BJ (cell line): ENCODE measurements at regions not wholly inside any gene's neighbourhood (a gene's known extent, or its start where the extent isn't known, plus 50 kb on each side); places are given as distances from the start of the nearest gene placed in this dataset.

Source experiments
- CTCF ChIA-PET: fragments of 350-600 bp; formaldehyde crosslinking; extraction: SDS; loops from one replicate; lab custom pipeline; 2021; ENCODE audit warnings: antibody characterized with exemption, inconsistent platforms; lab: Yijun Ruan, JAX
- POLR2A ChIA-PET: fragments of 300-600 bp; sonication (Branson Sonifier 250); formaldehyde crosslinking; extraction: SDS; loops from one replicate; lab custom pipeline; 2021; ENCODE audit warnings: antibody characterized with exemption; lab: Charles Lee
- DNase-seq: peaks from one replicate; pipeline ENCODE4 v3.0.0-alpha.2; 2011; ENCODE audit warnings: low read depth
- H3K27me3 ChIP-seq: 2 replicates; pipeline ENCODE4 v1.6.0; 2011; ENCODE audit warnings: low read length; ENCODE audit not compliant: control insufficient read depth, insufficient read depth
- H3K36me3 ChIP-seq: 2 replicates; pipeline ENCODE4 v1.5.1; 2011; ENCODE audit warnings: low read length; ENCODE audit not compliant: control insufficient read depth, insufficient read depth
- H3K4me3 ChIP-seq: 2 replicates; pipeline ENCODE4 v1.5.1; 2011; ENCODE audit warnings: low read depth, mild to moderate bottlenecking, control low read depth, low read length
- CTCF ChIP-seq: IDR thresholded peaks from 2 replicates; pipeline ENCODE4 v1.5.1; 2011; ENCODE audit warnings: low read depth, mild to moderate bottlenecking, control low read depth, inconsistent platforms, low read length, moderate library complexity; ENCODE audit not compliant: insufficient read depth

- Histone ChIP-seq H3K27me3 (0 out of 2 replicates have a peak, but pooled peaks cover 1% of the 10 kb centered on the region), H3K36me3 (no peaks in the 10 kb centered on the region), H3K4me3 (no peak overlapping the region)
- ChIA-PET CTCF (no interaction called here), POLR2A (no interaction called here)
- no peak for TF ChIP-seq CTCF
- DNase-seq = no peak
Measured at GRCh38 chr5:159620853-159621540, 290.7 kb upstream of the IL12B start.

GRCh38 chr5:159628703-159629102 lies 287.6 kb upstream of the ADRA1B start:
- no peaks in the 10 kb centered on the region for H3K36me3 ChIP-seq
- TF ChIP-seq CTCF = no peak
- POLR2A ChIA-PET = no interaction called here
- no peak for DNase-seq
- H3K27me3 ChIP-seq = peaks cover 5% of the 10 kb centered on the region
- H3K4me3 ChIP-seq = no peak overlapping the region
- CTCF ChIA-PET = interaction anchor here (0.6 kb wide), 1 partner anchor 24 kb away, joined by 5 read pairs; no protein-coding TSS in a partner anchor

GRCh38 chr5:159629158-159629557 lies 287.1 kb upstream of the ADRA1B start:
- CTCF ChIA-PET = interaction anchor here (0.6 kb wide), 1 partner anchor 25 kb away, joined by 5 read pairs; no protein-coding TSS in a partner anchor
- H3K27me3 ChIP-seq = peaks cover 5% of the 10 kb centered on the region
- no peak overlapping the region for H3K4me3 ChIP-seq
- POLR2A ChIA-PET = no interaction called here
- TF ChIP-seq CTCF = no peak
- no peak for DNase-seq
- H3K36me3 ChIP-seq = no peaks in the 10 kb centered on the region

- TF ChIP-seq CTCF = no peak
- POLR2A ChIA-PET = no interaction called here
- peaks cover 5% of the 10 kb centered on the region for H3K27me3 ChIP-seq
- H3K36me3 ChIP-seq = no peaks in the 10 kb centered on the region
- H3K4me3 ChIP-seq = no peak overlapping the region
- DNase-seq = no peak
- CTCF ChIA-PET = no interaction called here
Measured at GRCh38 chr5:159630545-159630944, 285.7 kb upstream of the ADRA1B start.

- POLR2A ChIA-PET = no interaction called here
Measured at GRCh38 chr5:159631001-159631400, 285.3 kb upstream of the ADRA1B start.

More at GRCh38 chr5:159631001-159631400, 285.3 kb upstream of the ADRA1B start:
- Histone ChIP-seq H3K27me3 (peaks cover 4% of the 10 kb centered on the region), H3K36me3 (no peaks in the 10 kb centered on the region), H3K4me3 (no peak overlapping the region)
- CTCF ChIA-PET = no interaction called here
- DNase-seq = no peak
- no peak for TF ChIP-seq CTCF
